ENCODE measurements at regions not wholly inside any gene's neighbourhood (a gene's known extent, or its start where the extent isn't known, plus 50 kb on each side); places are given as distances from the start of the nearest gene placed in this dataset.
A peak's percentile ranks its signal among the peaks of the same experiment; 100 is the strongest.

- TF ChIP-seq CTCF (IDR thresholded peaks at IDR 0.05; ENCODE audit: insufficient read depth, missing control alignments), result no peak
- no peak for DNase-seq (ENCODE audit: insufficient read length, low spot score)
- no peak for FAIRE-seq
Observed at GRCh38 chr9:72471096-72471495, 50.3 kb upstream of the TMC1 start.

GRCh38 chr9:72467766-72468738, 53.4 kb upstream of the TMC1 start:
- TF ChIP-seq CTCF (IDR thresholded peaks at IDR 0.05; ENCODE audit: insufficient read depth, missing control alignments), result no peak
- no peak for DNase-seq (ENCODE audit: insufficient read length, low spot score)
- no peak for FAIRE-seq

- no peak for TF ChIP-seq CTCF (IDR thresholded peaks at IDR 0.05; ENCODE audit: insufficient read depth, missing control alignments)
- DNase-seq (ENCODE audit: insufficient read length, low spot score) (no peak), FAIRE-seq (no peak)
Observed at GRCh38 chr9:72465593-72465984, 55.8 kb upstream of the TMC1 start.

GRCh38 chr9:72464857-72465592, 56.4 kb upstream of the TMC1 start:
- DNase-seq (ENCODE audit: insufficient read length, low spot score) (no peak), FAIRE-seq (peak; percentile 83)
- TF ChIP-seq CTCF (IDR thresholded peaks at IDR 0.05; ENCODE audit: insufficient read depth, missing control alignments), result no peak

GRCh38 chr9:72462340-72462739, 59.1 kb upstream of the TMC1 start:
- FAIRE-seq, result no peak
- no peak for DNase-seq (ENCODE audit: insufficient read length, low spot score)
- TF ChIP-seq CTCF (IDR thresholded peaks at IDR 0.05; ENCODE audit: insufficient read depth, missing control alignments), result no peak

GRCh38 chr9:72460342-72461312, 60.8 kb upstream of the TMC1 start:
- TF ChIP-seq CTCF (IDR thresholded peaks at IDR 0.05; ENCODE audit: insufficient read depth, missing control alignments), result no peak
- DNase-seq (ENCODE audit: insufficient read length, low spot score) (no peak), FAIRE-seq (peak; percentile 61)

Data from D721Med (cell line).